ENCODE measurements at regions not wholly inside any gene's neighbourhood (a gene's known extent, or its start where the extent isn't known, plus 50 kb on each side); places are given as distances from the start of the nearest gene placed in this dataset.

DNA sequence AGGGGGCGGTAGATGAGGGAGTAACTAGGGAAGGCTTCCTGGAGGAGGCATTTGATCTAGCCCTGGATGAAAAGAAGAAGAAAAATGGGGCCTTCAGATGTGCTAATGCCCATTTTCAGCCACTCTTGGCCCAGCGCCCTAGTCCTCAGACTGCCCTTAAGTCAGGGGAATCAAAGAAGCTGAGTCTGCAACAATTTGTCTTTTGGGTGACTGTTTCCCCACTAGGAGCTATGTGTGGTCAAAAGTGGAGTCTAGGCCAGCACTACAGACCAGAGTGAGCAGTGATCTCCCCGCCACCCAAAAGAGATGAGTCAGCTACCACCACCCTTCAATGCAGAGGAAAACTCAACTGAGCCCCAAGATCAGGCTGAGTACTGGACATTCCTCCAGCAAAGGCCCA is 542.1 kb downstream of the BNC2 start:
- TF ChIP-seq, protein P1, sequence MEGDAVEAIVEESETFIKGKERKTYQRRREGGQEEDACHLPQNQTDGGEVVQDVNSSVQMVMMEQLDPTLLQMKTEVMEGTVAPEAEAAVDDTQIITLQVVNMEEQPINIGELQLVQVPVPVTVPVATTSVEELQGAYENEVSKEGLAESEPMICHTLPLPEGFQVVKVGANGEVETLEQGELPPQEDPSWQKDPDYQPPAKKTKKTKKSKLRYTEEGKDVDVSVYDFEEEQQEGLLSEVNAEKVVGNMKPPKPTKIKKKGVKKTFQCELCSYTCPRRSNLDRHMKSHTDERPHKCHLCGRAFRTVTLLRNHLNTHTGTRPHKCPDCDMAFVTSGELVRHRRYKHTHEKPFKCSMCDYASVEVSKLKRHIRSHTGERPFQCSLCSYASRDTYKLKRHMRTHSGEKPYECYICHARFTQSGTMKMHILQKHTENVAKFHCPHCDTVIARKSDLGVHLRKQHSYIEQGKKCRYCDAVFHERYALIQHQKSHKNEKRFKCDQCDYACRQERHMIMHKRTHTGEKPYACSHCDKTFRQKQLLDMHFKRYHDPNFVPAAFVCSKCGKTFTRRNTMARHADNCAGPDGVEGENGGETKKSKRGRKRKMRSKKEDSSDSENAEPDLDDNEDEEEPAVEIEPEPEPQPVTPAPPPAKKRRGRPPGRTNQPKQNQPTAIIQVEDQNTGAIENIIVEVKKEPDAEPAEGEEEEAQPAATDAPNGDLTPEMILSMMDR (IDR thresholded peaks at IDR 0.05; ENCODE audit: low read length), result no peak
- TF ChIP-seq EZH2 (optimal IDR thresholded peaks at IDR 0.05; ENCODE audit: low read depth, low read length), result no peak

All from MM.1S (cell line).